GM21576 (cell line): ENCODE measurements at regions not wholly inside any gene's neighbourhood (a gene's known extent, or its start where the extent isn't known, plus 50 kb on each side); places are given as distances from the start of the nearest gene placed in this dataset.

Experiments
- ATAC-seq: cut with Tn5 transposase; IDR thresholded peaks from one replicate; pipeline ENCODE4 v1.9.1; 2021; ENCODE audit warnings: mild to moderate bottlenecking, moderate library complexity; ENCODE audit not compliant: unreplicated experiment

- ATAC-seq: no peak
These were observed 59.1 kb upstream of the DCN start for GRCh38 chr12:91241756-91242155.

GRCh38 chr12:91240386-91241095 is 57.9 kb upstream of the DCN start:
- ATAC-seq: no peak

GRCh38 chr12:91239481-91239880 is 56.9 kb upstream of the DCN start:
- no peak for ATAC-seq
